ENCODE measurements at regions not wholly inside any gene's neighbourhood (a gene's known extent, or its start where the extent isn't known, plus 50 kb on each side); places are given as distances from the start of the nearest gene placed in this dataset.
A peak's percentile ranks its signal among the peaks of the same experiment; 100 is the strongest.

- no peak overlapping the region for H3K27ac ChIP-seq
- DNase-seq (ENCODE audit: low read depth, low spot score) = no peak
Observed at GRCh38 chr1:234942879-234943506, 185.6 kb downstream of the TOMM20 start.

DNA sequence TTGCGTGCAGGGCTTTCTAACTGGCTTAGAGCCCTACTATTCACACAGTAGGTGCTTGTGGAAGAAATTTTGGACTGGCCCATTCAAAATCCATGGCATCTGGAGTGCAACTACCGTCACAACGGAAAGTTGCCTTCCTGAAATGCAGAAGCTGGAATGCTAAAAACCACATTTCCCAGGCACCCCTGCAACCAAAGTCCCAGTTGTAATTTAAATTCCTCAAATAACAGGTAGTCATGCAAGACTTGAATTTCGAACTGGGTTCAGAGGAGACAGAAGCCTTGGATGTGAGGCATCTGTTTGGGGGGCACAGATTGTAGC lies 186.7 kb downstream of the TOMM20 start:
- no peak for DNase-seq (ENCODE audit: low read depth, low spot score)
- H3K27ac ChIP-seq = no peak overlapping the region

- H3K27ac ChIP-seq = no peak overlapping the region
- no peak for DNase-seq (ENCODE audit: low read depth, low spot score)
Observed at GRCh38 chr1:234941321-234942011, 187.2 kb downstream of the TOMM20 start.

DNA sequence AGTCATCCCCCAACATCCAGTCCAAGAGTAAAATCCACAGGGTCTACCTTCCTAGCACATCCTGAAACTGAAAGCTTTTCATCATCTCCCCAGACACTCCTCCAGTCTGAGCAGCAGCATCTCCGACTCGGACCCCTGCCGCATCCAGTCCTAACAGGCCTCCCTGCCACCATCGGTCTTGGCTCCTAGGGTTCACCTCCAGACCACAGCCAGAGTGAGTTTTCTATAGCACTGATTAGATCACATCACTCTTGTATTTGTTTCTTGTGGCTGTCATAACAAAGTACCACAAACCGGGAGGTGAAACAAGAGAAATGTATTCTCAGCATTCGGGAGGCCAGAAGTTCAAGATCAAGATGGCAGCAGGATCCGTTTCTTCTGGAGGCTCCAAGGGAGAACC lies 187.8 kb downstream of the TOMM20 start:
- no peak for DNase-seq (ENCODE audit: low read depth, low spot score)
- H3K27ac ChIP-seq = no peak overlapping the region

GRCh38 chr1:234938924-234939323 lies 189.7 kb downstream of the TOMM20 start:
- no peak for DNase-seq (ENCODE audit: low read depth, low spot score)
- H3K27ac ChIP-seq = no peak overlapping the region

- no peak overlapping the region for H3K27ac ChIP-seq
- DNase-seq (ENCODE audit: low read depth, low spot score) = no peak
Observed at GRCh38 chr1:234938135-234938534, 190.5 kb downstream of the TOMM20 start.

DNA sequence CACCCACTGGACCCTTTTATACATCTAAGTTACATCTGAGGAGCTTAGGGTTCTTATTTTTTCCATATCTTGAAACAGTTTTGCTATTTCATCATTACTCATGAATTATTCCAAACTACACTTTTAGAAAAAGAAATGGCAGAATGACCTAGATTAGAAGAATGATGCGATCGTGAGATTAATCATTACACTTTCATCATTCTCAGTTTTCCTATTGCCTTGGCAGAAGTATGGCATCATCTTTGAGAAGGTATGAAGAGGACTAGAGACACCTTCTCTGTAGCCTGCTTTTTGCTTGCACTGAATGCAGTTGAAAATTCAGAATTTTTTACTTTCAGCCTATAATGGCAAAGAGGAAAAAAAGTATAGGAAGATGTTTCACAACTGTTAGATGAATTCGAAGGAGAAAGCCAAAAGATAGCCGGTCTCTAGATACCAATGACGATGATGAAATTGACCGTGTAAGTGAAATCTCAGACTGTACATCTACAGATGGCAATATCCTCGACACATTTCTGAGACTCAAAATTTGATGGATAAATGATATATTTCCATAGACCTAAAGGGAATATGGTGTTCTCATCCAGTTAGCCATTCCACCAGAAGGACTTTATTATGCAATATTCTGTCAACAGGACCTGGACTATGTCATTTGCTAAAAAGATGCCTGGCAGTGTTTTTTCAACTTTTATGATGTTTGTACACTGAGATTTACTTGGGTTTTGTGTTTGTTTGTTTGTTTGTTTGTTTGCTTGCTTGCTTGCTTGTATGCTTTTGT lies 191.8 kb downstream of the TOMM20 start:
- no peak for DNase-seq (ENCODE audit: low read depth, low spot score)
- H3K27ac ChIP-seq = no peak overlapping the region

DNA sequence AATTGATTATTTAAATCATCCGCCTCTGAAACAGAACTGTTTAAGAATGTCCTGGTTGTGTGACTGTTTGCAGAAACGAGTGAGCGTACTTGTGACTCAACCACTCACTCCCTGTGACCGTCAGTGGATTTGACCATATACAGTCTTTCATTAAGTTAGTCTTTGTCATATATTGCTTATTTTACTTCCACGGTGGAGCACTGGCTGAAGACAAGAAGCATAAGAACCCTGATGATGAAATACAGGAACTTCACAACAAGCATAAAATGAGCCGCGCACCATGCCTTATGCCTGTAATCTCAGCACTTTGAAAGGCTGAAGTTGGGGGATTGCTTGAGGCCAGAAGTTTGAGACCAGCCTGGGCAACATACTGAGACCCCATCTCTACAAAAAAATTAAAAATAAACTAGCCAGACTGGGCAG lies 194.0 kb downstream of the TOMM20 start:
- H3K27ac ChIP-seq = no peak overlapping the region
- no peak for DNase-seq (ENCODE audit: low read depth, low spot score)

DNA sequence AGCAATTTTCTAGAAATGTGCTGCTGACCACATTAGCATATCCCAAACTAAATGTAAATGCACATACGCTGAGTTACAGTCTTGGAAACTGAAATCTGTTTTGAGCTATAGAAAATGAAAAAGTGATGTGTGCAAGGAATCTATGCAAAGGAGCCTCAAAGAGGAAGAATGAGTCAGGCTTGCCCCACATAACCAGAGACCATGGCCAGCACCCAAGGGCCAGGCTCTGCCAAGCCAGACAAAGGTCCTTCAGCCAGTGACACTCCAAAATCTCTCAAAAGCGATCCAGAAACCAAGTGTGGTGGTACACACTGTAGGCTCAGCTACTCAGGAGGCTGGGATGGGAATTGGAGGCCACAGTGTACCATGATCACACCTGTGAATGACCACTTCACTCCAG lies 195.2 kb downstream of the TOMM20 start:
- no peak for DNase-seq (ENCODE audit: low read depth, low spot score)
- no peak overlapping the region for H3K27ac ChIP-seq

- no peak for DNase-seq (ENCODE audit: low read depth, low spot score)
- H3K27ac ChIP-seq = no peak overlapping the region
Observed at GRCh38 chr1:234932511-234933430, 195.9 kb downstream of the TOMM20 start.

DNA sequence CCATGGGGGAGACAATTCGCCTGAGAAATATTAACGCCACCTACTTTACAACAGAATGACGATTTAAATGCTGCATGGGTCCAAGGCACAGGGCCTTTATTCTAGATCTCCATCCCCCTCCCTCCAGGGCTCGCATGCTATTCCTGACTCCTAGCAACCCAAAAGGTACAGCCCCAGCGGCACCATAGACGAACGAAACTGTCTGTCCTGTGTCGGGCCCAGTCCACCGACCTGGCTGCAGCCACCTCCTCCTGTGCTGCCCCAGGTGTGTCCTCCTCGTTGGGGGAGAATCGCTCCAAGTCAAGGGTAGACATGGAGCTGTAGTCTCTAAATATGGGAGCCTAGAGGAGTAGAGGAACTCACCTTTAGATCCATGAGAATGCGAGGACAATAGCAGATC lies 196.5 kb downstream of the TOMM20 start:
- no peak overlapping the region for H3K27ac ChIP-seq
- no peak for DNase-seq (ENCODE audit: low read depth, low spot score)

- H3K27ac ChIP-seq = no peak overlapping the region
- DNase-seq (ENCODE audit: low read depth, low spot score) = no peak
Observed at GRCh38 chr1:234931404-234931973, 197.1 kb downstream of the TOMM20 start.

GRCh38 chr1:234929369-234929768 lies 199.3 kb downstream of the TOMM20 start:
- DNase-seq (ENCODE audit: low read depth, low spot score) = no peak
- H3K27ac ChIP-seq = no peak overlapping the region

- no peak for DNase-seq (ENCODE audit: low read depth, low spot score)
- H3K27ac ChIP-seq = no peak overlapping the region
Observed at GRCh38 chr1:234928642-234929041, 200.0 kb downstream of the TOMM20 start.

DNA sequence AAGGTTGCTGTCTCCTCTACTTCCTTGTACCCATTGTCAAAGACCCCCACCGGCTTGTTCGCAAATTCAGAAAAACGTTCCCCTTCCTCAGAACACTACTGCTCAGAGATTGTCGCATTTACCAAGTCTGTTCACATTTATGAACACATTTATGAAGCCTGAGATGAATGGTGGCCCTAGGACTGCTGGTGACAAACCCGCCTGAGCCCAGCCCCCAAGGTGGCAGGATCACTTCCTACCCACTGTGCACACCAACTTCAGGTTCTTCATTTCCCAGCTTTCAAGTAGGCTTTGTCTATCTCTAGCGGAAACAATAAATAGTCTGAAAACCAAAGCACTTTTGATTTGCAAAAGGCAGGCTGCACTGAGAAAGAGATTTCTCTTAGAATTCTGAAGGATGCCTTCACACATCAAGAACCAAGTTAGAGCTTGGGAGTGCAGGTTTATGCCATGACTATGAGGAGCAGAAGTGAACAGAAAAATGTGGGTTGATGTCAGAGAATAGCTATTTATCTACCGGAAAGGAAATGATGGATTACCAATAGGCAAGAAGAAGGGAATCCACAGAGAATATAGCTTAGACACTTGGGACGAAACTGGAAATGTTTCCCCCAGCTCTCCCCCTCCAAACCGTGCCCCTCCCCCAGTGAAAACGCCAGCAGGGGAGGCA lies 200.5 kb downstream of the TOMM20 start:
- no peak overlapping the region for H3K27ac ChIP-seq
- no peak for DNase-seq (ENCODE audit: low read depth, low spot score)

DNA sequence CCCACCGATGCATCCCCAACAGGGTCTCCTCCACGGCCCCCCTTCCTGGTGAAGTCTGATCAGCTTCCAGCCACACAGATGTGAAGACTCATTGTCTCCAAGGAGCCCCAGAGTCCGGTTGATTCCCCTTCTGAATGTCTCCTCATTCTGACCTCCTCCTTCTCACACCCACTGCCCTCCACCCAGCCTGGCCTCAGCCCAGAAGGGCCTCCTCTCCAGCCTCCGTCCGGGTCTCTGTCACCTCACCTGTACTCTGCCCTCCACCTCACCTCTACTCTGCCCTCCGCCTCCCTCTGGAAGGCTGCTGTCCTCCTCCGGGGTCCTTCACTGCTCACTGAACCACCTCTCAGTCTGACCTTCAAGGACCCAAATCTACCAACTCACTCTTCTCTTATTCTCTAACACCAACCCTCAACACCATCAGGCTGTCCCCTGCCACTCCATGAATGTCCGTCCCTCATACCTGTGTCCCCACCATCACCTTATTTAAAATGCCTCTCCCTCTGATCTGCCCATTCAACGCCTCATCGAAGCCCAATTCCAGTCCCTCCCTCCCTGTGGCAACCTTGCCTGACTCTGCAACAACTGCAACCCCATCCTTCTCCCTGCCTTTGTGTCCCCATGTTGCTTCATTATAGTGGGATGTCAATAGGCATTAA lies 201.2 kb downstream of the TOMM20 start:
- H3K27ac ChIP-seq = no peak overlapping the region
- DNase-seq (ENCODE audit: low read depth, low spot score) = no peak

DNA sequence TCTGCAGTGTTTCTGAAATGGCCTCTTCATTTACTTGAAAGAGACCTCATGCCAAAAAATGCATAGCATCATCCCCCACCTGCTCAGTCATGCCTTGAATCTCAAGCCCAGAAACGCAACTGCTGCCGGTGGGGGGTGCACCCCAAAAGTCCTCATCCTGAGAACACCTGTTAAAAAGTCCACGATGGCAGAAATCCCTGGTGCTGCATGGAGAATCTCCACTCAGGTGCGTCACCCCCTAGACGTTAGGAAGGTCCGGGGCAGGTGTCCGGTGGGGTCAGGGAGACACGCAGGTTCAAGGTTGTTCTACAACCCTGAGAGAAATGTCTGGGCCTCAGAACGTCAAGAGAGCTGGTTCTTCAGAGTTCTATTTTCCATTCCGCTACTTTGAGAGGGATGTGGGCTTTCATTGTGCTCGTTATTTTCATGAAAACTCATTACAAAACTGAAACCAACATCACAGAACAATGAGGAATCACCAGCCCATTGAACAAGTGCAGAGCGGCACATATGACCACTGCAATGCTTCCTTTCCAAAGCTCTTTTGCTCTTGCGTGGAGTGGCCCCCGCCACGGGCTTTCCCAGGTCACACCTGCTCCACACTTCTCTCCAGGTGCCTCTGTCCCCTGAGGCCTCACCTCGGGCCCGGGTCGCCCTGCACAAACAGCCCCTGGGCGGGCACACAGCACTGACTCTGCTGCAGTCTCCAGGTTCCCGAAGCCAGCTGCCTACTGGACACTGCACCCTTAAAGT lies 201.9 kb downstream of the TOMM20 start:
- no peak for DNase-seq (ENCODE audit: low read depth, low spot score)
- H3K27ac ChIP-seq = peak overlapping the region; percentile 68

DNA sequence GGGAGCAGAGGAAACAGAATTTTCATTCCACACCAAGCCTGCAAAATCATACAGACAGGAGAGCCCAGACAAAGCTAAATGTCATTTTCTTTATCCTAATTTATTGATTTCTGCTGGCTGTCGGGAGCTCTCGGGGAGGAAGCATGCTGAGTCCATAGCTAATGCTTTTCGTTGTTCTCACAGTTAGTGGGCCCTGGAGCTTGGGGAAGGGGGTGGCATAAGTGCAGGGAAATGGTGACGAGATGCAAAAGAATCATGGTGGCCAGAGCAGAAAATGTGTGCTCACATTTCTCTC lies 202.4 kb downstream of the TOMM20 start:
- no peak for DNase-seq (ENCODE audit: low read depth, low spot score)
- peak overlapping the region; percentile 68 for H3K27ac ChIP-seq

Data from epithelial cell of prostate (primary cell).